Breast epithelium (tissue), 4 donors: ENCODE measurements at regions not wholly inside any gene's neighbourhood (a gene's known extent, or its start where the extent isn't known, plus 50 kb on each side); places are given as distances from the start of the nearest gene placed in this dataset.

Experiments used
- DNase-seq, 2 donors: peaks; one replicate each; pipeline ENCODE4 v3.0.0-alpha.2; 2019; ENCODE audit warnings: low spot score in 2 of 2
- H3K27ac ChIP-seq, 2 donors: fragments of 200-600 bp; sonication (generic) in 1 of 2; one replicate each; pipeline ENCODE4 v1.5.1; 2016 to 2019; ENCODE audit warnings: mild to moderate bottlenecking in 1 of 2
- H3K27me3 ChIP-seq, 2 donors: fragments of 200-600 bp; sonication (generic) in 1 of 2; one replicate each; pipeline versions ENCODE4 v1.5.1 to v1.6.0; 2017 to 2019; ENCODE audit warnings: control low read depth in 1 of 2, mild to moderate bottlenecking in 1 of 2
- H3K36me3 ChIP-seq: fragments of 200-600 bp; one replicate; pipeline ENCODE4 v1.5.1; 2019
- H3K4me1 ChIP-seq, 2 donors: fragments of 200-600 bp; sonication (generic); one replicate each; pipeline ENCODE4 v1.5.1; 2016 to 2019; ENCODE audit warnings: control low read depth in 1 of 2
- H3K4me3 ChIP-seq, 3 donors: fragments of 200-600 bp; sonication (generic); 1 replicate in 2 of 3; 2 replicates in 1 of 3; pipeline ENCODE4 v1.5.1; 2016 to 2019; ENCODE audit warnings: mild to moderate bottlenecking in 3 of 3, moderate library complexity in 2 of 3
- H3K9me3 ChIP-seq, 2 donors: fragments of 200-600 bp; sonication (generic) in 1 of 2; one replicate each; pipeline ENCODE4 v1.5.1; 2016 to 2019; ENCODE audit warnings: control low read depth in 1 of 2
- POLR2A ChIP-seq: fragments of 450-650 bp; IDR thresholded peaks from one replicate; pipeline ENCODE4 v1.6.1; 2016; ENCODE audit warnings: antibody characterized with exemption, mild to moderate bottlenecking, moderate library complexity
- POLR2AphosphoS5 ChIP-seq, 3 donors: sonication (generic); formaldehyde crosslinking; IDR thresholded peaks; one replicate each; pipeline ENCODE4 v1.6.1; 2017; ENCODE audit warnings: antibody characterized with exemption in 3 of 3
- intact Hi-C: fragments of 100-400 bp; cut with DNase I; formaldehyde crosslinking; loops from one replicate; pipeline ENCODE4 v1.15.1; 2023; ENCODE audit warnings: low total_unique reads
- TF ChIP-seq, protein P1 (sequence below), 3 donors: fragments of 450-650 bp; IDR thresholded peaks; one replicate each; pipeline ENCODE4 v1.5.1; 2016 to 2017; ENCODE audit warnings: antibody characterized with exemption in 3 of 3, mild to moderate bottlenecking in 3 of 3, moderate library complexity in 3 of 3

DNA sequence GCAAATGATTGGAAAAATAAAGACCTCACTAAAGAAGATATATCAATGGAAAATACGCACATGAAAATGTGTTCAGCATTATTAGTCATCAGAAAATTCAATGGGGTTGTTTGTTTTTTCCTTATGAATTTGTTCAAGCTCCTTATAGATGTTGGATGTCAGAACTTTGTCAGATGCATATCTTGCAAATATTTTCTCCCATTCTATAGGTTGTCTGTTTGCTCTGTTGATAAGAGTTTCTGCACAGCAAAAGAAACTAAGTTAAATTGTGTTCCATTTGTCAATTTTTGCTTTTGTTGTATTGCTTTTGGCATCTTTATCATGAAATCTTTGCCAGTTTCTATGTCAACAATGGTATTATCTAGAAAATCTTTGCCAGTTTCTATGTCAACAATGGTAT, 633.9 kb upstream of the CHORDC1 start:
- Histone ChIP-seq H3K4me1 (no peaks in the 10 kb centered on the region), H3K27ac (no peak overlapping the region), H3K27me3 (no peaks in the 10 kb centered on the region), H3K36me3 (no peaks in the 10 kb centered on the region), H3K4me3 (no peak overlapping the region), H3K9me3 (no peaks in the 10 kb centered on the region)
- TF ChIP-seq POLR2AphosphoS5 (IDR thresholded peaks at IDR 0.05) (no peak), POLR2A (no peak)
- TF ChIP-seq, protein P1, sequence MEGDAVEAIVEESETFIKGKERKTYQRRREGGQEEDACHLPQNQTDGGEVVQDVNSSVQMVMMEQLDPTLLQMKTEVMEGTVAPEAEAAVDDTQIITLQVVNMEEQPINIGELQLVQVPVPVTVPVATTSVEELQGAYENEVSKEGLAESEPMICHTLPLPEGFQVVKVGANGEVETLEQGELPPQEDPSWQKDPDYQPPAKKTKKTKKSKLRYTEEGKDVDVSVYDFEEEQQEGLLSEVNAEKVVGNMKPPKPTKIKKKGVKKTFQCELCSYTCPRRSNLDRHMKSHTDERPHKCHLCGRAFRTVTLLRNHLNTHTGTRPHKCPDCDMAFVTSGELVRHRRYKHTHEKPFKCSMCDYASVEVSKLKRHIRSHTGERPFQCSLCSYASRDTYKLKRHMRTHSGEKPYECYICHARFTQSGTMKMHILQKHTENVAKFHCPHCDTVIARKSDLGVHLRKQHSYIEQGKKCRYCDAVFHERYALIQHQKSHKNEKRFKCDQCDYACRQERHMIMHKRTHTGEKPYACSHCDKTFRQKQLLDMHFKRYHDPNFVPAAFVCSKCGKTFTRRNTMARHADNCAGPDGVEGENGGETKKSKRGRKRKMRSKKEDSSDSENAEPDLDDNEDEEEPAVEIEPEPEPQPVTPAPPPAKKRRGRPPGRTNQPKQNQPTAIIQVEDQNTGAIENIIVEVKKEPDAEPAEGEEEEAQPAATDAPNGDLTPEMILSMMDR (IDR thresholded peaks at IDR 0.05), result no peak
- intact Hi-C loops, result no loop called here
- no peak for DNase-seq

DNA sequence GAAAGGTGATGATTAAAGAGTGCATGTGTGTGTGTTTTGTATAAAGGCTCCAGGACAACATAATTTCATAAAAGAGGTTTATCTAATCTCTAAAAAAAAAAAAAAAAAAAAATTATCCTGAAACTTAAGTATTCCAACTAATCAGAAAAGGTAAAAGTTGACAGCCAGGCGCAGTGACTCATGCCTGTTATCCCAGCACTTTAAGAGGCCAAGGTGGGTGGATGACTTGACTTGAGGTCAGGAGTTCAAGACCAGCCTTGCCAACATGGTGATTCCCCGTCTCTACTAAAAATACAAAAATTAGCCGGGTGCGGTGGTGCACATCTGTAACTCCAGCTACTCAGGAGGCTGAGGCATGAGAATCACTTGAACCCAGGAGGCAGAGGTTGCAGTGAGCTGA, 632.7 kb upstream of the CHORDC1 start:
- no peak overlapping the region for H3K27ac ChIP-seq
- H3K27me3 ChIP-seq, result no peaks in the 10 kb centered on the region
- TF ChIP-seq, protein P1 (IDR thresholded peaks at IDR 0.05), result no peak
- TF ChIP-seq POLR2A (no peak), POLR2AphosphoS5 (IDR thresholded peaks at IDR 0.05) (no peak)
- H3K4me1 ChIP-seq, result no peaks in the 10 kb centered on the region
- no peaks in the 10 kb centered on the region for H3K36me3 ChIP-seq
- no peaks in the 10 kb centered on the region for H3K9me3 ChIP-seq
- DNase-seq, result no peak
- no peak overlapping the region for H3K4me3 ChIP-seq
- intact Hi-C loops, result no loop called here

DNA sequence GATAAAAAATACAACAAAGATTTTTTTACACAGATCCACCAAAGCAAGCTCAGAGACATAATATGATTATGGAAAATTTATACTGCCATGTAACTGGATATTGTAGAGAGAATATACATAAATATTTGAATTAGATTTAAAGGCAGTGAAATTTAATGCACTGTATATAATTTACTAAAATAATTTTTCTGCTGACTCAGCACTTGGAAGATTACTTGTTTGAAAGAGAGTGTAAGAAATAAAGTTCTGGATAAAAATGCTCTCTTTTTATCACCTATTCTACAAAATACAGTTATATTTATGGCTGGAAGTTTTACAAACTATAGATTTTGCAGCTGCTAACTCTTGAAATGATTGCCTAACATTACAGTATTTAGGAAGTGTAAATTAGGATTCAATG, 628.3 kb upstream of the CHORDC1 start:
- no peak for DNase-seq
- intact Hi-C loops, result no loop called here
- Histone ChIP-seq H3K4me1 (no peaks in the 10 kb centered on the region), H3K27me3 (no peaks in the 10 kb centered on the region), H3K36me3 (no peaks in the 10 kb centered on the region), H3K4me3 (no peak overlapping the region), H3K9me3 (no peaks in the 10 kb centered on the region), H3K27ac (no peak overlapping the region)
- TF ChIP-seq POLR2A (no peak), POLR2AphosphoS5 (IDR thresholded peaks at IDR 0.05) (no peak)
- TF ChIP-seq, protein P1 (IDR thresholded peaks at IDR 0.05), result no peak

DNA sequence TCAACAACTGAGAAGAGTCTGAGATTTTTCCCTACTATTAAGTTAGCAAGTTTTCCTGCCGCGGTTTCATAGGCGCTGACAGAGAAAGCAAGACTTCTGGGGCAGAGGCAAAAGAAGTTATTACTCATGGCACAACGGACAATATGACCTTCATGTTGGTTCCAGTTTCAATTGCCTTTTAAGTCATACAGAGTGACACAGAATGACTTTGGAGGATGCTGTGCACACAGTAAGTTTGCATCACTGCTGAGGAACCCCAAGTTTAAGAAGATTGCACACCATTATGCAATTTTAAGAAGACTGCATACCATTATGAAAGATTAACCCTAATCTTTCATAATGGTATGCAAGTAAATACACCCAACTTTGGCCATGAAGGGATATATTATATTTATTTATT, 626.5 kb upstream of the CHORDC1 start:
- no peak overlapping the region for H3K4me3 ChIP-seq
- no peaks in the 10 kb centered on the region for H3K27me3 ChIP-seq
- TF ChIP-seq POLR2A, result no peak
- TF ChIP-seq POLR2AphosphoS5 (IDR thresholded peaks at IDR 0.05), result no peak
- TF ChIP-seq, protein P1 (IDR thresholded peaks at IDR 0.05), result no peak
- no peaks in the 10 kb centered on the region for H3K9me3 ChIP-seq
- no peak for DNase-seq
- H3K36me3 ChIP-seq, result no peaks in the 10 kb centered on the region
- H3K4me1 ChIP-seq, result no peaks in the 10 kb centered on the region
- intact Hi-C loops, result no loop called here
- H3K27ac ChIP-seq, result no peak overlapping the region

- H3K36me3 ChIP-seq, result no peaks in the 10 kb centered on the region
- no peak overlapping the region for H3K4me3 ChIP-seq
- intact Hi-C loops, result no loop called here
- no peaks in the 10 kb centered on the region for H3K27me3 ChIP-seq
- H3K9me3 ChIP-seq, result no peaks in the 10 kb centered on the region
- H3K4me1 ChIP-seq, result no peaks in the 10 kb centered on the region
- no peak overlapping the region for H3K27ac ChIP-seq
- TF ChIP-seq, protein P1 (IDR thresholded peaks at IDR 0.05), result no peak
- TF ChIP-seq POLR2AphosphoS5 (IDR thresholded peaks at IDR 0.05), result no peak
- TF ChIP-seq POLR2A, result no peak
- DNase-seq, result no peak
Measured at GRCh38 chr11:90847268-90847886, 624.5 kb upstream of the CHORDC1 start.
